ENCODE measurements at regions not wholly inside any gene's neighbourhood (a gene's known extent, or its start where the extent isn't known, plus 50 kb on each side); places are given as distances from the start of the nearest gene placed in this dataset.
A peak's percentile ranks its signal among the peaks of the same experiment; 100 is the strongest.

DNA sequence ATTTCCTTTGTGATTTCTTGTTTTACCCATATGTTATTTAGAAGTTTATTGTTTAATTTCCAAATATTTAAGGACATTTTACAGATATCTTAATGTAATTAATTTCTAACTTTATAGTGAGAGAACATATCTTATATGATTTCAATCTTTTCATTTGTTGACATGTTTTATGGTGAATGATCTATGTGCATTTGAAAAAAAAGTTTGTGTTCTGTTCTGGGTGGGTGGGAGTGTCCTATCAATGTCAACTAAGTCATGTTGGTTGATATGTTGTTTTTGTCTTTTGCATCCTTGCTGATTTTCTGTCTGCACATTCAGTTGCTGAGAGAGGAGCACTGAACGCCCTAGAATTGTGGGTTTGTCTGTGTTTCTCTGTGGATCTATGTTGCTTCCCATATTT, 50.3 kb upstream of the CBFA2T3 start:
- no peak for DNase-seq (ENCODE audit: low read depth)

DNA sequence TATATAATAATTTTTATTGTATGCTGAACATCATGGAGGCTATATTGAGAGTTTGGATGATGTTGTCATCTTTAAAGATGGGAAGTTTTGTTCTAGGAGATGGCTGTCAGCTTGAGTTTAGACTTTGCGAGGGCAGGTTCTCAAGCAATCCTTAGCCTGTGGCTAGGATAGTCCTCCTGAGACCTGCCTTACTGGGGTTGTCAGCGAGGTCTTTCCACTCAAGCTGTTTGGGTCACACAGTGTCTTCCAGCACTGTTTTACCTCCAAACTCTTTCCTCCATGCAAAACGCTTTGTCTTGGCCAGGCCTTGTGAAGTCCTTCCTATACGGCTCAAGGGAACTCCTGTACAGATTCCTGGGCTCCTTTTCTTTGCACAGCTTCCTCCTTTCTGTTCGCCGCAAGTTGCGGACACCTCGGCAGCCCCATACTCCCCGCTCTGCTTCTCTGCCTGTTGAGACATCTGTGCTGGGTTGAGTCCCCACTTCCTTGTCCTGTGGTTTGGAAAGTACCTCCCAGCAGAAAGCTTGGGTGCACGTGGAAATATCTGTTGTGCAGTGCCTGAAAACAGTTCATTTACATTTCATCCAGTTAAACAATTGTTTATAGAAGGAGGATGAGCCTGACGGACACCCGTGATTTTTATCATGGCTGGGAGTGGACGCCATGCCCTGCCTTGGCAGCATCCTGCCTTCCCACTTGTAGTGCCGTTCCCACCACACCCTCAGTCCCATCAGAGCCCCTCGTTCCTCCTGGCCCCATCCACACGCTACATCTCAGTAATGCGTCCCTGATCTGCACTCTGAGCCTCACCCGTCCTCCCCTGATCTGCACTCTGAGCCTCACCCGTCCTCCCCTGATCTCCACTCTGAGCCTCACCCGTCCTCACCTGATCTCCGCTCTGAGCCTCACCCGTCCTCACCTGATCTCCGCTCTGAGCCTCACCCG, 55.0 kb upstream of the CBFA2T3 start:
- peak; percentile 27 for DNase-seq (ENCODE audit: low read depth)

DNA sequence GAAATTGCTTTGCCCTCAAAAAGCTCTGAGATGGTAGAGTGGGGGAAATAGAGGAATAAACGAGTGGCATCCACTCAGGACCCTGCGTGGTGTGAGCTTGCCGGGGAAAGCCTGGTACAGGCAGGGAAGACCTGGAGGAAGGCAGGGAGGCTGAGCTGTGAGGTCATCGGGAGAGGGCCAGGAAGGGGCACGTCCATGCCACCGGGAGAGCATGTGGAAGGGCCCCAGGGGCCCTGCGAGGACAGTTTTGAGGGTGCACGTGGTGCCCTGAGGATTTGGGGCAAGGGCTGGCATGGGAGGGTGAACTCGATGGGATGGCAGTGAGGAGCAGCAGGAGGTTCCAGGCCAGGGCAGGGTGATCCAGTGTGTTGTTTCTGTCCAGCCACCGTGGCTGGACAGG, 56.3 kb upstream of the CBFA2T3 start:
- DNase-seq (ENCODE audit: low read depth), result no peak

DNA sequence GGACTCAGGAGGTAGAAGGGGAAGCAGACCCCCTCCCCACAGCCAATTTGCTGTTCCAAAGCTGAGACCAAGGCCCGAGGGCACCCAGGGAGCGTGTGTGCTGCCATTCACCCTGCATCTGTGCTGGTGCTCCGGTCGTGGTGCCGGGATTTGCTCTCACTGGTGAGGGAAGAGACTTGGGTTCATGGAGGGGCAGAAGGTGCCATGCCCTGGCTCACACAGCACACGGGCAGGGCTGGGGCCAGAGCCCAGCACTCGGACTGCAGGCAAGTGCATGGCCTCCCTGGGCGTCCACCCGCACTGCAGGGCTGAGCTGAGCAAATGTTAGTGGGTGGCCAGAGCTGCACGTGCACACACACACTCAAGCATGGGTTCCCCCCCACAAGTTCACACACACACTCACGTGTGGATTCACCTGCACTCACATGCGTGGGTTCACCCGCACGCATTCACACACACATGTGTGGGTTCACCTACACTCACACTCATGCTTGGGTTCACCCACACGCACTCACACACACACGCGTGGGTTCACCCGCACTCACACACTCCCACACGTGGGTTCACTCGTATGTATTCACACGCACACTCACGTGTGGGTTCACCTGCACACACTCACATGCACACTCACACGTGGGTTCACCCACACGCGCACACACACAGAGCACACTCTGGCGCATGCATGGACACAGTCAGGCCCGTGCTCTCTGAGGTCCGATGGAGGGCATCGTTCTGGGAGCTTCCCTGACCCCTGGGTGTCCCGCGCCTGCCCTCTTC, 57.0 kb upstream of the CBFA2T3 start:
- no peak for DNase-seq (ENCODE audit: low read depth)

DNA sequence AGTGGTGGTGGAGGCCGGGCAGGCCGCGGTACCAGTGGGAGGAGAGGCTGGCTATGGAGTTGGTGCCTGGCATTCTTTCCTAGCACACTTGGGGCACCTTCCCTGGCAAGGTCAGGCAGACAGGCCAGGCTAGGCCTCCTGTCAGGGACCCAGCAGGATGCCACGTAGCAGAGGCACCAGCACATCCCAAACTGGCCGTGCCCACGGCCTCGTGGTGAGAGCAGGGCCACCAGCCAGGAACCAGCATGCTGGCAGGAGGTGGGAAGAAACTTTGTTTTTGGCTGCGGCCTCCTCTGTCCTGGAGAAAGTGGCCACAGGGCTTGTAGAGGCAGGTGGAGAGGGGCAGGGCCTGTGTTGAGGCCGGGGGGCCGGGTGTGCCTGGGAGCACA, 57.6 kb upstream of the CBFA2T3 start:
- DNase-seq (ENCODE audit: low read depth), result no peak

DNA sequence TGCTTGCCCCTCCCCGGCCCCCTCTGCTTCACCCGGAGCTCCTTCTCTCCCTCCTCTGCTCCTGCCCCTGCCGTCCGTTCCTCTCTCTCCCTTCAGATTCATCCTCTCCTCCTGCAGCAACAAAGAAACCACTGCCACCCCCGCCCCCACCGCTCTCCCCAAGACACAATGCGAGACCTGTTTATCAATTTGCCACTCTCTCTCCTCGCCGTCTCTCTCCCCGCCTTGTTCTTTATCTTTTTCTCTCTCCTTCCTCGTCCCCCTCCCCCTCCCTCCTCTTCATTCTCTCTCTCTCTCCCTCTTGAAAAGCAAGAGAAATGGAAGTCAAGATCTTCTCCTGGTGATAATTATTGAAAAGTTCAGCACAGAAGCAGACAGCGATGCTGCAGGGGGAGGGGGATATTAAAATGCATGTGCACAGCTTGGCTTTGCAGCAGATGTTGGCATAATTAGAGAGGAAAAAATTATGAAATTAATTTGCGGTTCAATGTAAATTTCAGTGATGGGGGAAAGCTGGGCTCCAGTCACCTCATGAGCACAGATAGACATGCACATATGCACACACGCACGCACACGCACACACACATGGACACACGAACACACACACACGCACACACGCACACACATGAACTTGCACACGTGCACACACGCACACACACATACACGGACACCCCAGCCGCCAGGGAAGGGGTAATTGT, 58.1 kb upstream of the CBFA2T3 start:
- no peak for DNase-seq (ENCODE audit: low read depth)

DNA sequence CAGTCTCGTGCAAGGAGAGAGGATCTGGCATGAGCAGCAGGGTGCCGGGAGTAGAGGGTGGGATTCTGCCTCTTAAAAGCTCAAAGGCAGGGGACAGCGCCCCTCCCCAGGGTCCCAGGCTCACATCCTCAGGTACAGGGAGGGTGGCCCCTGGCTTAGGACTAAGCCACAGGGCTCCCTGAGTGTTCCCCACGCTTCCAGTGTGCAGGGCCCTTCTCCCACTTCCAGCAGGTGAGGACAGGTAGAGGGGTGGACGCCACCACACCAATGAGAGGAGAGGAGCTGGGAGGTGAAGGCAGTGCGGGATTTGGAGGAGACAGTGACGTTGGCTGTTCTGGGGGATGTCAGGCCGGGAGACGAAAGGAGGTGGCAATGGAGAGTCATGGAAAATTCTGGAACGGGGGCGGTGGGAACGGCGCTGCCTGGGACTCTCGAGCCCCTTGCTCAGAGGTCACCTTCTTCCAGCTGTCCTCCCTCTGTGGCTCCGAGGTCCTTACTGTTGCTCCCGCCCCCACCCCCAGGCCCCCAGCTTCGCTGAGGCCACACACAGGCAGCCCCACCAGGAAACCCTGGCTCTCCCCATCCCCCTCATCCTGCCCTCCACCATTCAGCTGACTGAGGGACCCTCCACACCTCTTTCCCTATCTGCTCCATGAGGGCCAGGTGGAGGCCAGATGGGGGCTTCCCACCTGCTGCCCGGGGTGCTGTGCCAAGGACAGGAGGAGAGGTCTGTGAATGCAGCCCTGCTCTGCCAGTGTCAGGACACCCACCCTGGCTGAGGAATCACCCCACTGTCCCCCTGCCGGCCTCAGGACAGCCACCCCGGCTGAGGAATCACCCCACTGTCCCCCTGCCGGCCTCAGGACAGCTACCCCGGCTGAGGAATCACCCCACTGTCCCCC, 57.7 kb upstream of the ACSF3 start:
- DNase-seq (ENCODE audit: low read depth), result no peak

DNA sequence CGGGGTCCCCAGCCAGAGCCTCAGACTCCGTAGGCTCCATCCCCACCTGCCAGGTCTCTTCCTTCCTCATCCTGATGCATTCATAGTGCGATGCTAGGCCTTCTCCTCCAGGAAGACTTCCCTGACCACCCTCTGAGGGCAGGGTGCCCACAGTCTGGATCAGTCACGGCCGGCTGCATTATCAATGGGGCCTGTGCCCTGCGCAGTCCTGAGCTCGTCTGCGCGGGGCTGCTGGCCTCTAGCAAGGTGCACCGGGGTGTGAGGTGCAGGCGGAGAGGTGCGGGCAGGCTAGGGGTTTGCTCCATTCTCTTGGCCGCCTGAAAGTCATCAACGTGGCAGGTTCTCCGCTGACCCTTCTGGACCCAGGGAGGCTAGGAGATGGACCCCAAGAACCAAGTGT, 56.9 kb upstream of the ACSF3 start:
- no peak for DNase-seq (ENCODE audit: low read depth)

DNA sequence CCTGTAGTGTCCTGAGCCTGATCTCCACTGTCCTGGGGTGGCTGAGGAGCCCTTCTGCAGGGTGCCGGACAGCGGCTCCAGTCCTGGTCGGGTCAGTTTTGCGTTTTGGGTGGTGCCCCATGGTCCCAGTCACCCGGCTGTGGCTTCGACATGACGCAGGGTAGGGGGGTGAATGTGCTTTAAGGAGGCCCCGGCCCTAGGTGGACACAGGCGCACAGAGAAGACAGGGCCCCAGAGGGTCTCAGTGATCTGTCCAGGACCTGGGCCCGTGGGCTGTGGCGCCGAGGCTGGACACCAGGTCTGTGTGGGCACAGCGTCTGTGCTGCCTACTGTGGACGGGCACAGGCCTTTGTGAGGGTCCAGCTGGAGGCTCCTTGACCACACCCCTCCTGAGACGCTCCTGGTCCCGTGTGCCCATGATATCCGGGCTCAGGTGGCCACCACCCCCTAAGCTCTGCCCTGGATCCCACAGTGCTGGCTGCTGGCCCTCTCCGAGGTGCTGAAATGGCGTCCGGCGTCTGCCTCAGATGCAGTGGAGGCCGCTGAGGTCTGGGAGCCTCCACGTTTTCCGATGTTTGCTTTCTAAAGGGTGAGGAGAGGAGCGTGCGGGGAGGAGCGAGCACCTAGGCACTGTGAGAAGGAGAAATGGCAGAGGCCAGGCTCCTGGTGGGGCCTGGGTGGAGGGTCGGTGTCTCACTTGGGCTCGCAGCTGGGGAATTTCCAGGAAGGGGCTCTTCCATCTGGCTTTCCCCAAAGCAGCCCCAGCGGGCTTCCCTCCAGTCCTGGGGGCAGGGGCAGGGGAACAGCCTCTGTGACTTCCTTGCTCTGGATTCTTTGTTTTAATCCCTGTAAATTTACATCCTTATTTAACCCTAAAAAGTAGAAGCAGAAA, 56.1 kb upstream of the ACSF3 start:
- DNase-seq (ENCODE audit: low read depth), result no peak

DNA sequence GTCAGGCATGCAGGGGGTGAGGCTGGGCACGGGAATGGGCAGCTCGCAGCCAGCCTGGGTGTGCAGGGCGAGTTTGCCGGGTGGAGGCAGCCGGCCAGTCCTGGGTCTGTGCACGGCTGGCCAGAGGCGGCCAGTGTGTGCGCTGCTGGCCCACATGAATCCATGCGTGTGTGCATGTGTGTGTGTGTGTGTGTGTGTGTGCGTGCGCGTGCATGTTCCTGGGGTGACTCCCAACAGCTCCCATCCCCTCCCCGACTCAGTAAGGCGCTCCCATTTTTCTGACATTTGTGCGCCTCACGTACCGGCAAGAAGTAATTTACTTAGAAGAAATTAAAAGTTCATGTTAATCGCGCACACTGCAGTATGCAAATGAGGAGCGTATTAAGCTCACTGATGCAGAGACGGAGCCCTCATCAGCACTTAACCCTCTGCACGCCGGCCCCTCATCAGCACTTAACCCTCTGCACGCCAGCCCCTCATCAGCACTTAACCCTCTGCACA, 55.4 kb upstream of the ACSF3 start:
- no peak for DNase-seq (ENCODE audit: low read depth)

DNA sequence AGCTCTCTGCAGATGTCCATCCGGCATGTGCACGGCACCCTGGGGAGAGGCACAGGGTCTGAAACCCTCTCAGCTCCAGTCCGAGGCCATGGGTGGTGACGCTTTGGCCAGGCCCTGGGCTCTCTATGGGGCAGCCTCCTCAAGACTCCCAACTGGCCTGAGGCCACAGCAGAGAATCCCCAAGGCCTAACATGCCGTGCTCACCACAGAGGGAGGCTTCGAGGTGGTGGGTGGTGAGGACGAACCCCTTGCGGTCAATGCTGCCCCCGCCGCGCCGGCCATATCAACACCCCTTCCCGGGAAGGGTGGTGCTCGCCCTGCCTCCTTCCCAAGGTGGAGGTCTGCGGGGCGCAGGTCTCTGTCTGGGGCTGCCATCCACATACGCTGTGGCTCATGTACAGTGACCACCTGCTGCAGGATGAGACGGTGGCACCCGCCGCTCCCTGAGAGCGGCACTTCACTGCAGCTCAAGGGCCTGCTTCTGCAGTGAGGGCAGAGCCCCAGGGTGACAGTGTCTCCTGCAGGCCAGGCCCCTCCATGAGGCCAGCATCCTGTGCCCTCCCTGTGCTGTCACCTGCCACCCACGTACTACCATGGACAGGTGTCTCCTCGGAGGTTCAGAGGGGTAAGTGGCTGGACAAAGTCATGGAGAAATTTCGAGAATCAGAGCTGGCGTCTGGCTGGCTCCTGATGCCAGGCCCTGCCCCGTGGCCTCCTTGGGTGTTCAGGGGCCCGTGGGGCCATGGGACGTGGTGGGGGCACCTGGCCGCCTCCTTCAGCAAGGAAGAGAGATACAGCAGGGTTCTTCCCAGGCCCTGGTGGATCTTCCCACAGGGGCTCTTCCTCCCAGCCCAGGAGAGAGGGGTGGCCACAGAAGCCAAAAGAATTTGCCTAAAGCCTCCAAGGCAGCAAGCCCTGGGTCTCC, 54.6 kb upstream of the ACSF3 start:
- DNase-seq (ENCODE audit: low read depth), result no peak

DNA sequence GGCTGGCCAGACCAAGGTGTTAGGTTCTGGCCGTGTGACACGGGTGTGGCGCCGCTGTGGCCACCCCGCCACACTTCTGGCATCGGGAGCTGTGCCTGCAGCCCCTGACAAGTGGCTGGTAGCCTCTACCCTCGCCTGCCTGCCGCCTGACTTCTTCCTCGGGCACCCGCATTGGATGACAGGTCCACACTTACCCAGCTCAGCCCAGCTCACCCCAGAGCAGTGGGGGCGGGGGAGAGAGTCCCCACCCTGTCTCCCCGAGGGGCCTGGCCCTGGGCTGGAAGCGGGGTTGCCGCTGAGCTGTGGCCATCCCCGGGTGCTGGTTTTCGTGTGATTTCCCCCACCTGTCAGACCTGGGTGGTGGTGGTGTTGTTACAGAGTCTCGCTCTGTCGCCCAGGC, 53.9 kb upstream of the ACSF3 start:
- DNase-seq (ENCODE audit: low read depth), result no peak

DNA sequence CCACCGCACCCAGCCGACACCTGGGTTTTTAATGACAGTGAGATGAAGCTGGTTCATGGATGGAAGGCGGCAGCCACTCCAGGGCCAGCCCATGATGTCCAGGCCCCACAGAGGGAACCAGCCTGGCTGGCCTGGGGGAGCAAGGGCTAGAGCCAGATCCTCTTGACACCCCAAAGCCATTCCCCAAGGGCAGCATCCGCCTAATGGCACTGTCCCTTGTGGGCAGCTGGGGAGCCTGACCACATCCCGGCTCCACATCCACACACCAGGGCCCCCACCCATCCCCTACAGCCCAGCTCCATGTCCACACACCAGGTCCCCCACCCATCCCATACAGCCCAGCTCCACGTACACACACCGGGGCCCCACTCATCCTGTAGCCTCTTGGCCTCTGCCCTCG, 53.3 kb upstream of the ACSF3 start:
- DNase-seq (ENCODE audit: low read depth), result no peak

DNA sequence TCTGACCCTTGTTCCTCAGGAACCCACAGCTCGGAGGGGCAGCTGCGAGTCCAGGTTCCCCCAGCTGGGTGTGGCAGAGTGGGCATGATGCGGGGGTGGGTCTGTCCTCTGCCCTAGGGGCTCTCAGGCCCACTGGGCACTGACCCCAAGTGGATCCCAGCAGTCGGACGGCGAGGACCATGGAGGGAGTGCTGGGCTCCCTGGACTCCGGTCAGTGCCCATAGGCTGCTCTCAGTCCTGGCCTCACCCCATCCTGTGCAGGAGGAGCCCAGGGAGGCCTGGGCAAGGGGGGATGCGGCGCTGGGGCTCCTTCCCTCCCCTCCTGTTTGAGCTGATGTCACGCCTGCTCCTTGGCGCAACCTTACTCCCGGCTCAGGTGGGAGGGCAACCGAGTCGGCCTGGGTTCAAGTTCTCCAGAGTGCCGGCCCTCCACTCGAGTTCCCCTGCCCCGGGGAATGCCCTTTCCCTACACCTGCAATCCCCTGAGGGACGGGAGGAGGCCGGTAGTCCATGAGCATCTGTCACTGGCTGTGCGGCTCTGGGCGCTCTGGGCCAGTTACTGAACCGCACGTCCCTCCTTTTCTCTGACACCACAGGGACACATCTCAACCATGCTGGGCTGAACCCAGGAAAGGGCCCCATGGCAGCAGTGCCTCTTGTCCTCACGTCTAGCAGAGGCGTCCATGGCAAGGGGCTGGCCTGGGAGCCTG, 52.6 kb upstream of the ACSF3 start:
- DNase-seq (ENCODE audit: low read depth), result no peak

DNA sequence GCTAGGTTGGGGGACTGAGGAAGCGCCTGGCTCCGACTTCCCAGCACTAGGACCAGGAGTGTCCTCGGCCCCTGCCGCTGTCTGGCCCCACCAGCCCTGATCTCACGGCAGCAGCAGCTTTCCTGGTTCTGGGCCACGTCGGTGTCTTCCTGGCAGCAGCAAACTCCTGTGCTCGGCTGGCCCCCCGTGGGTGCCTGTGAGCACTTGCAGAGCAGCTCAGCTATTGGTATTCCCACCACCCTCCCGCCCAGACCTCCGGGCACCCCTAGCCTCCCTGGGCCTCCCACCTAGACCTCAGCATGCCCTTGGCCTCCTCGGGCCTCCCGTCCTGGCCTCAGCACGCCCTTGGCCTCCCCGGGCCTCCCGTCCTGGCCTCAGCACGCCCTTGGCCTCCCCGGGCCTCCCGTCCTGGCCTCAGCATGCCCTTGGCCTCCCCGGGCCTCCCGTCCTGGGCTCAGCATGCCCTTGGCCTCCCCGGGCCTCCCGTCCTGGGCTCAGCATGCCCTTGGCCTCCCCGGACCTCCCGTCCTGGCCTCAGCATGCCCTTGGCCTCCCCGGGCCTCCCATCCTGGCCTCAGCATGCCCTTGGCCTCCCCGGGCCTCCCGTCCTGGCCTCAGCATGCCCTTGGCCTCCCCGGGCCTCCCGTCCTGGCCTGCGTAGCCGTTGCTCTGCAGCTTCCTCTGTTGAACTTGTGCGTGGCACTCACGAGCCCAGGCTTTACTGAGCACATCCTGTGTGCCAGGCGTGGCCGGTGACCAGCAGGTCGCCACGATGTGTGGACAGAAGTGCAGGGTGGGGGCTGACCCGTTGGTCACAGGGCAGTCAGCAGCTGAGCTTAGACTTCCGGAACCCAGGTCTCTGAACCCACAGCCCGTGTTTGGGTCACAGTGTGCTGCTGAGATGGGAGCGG, 51.8 kb upstream of the ACSF3 start:
- DNase-seq (ENCODE audit: low read depth), result no peak

DNA sequence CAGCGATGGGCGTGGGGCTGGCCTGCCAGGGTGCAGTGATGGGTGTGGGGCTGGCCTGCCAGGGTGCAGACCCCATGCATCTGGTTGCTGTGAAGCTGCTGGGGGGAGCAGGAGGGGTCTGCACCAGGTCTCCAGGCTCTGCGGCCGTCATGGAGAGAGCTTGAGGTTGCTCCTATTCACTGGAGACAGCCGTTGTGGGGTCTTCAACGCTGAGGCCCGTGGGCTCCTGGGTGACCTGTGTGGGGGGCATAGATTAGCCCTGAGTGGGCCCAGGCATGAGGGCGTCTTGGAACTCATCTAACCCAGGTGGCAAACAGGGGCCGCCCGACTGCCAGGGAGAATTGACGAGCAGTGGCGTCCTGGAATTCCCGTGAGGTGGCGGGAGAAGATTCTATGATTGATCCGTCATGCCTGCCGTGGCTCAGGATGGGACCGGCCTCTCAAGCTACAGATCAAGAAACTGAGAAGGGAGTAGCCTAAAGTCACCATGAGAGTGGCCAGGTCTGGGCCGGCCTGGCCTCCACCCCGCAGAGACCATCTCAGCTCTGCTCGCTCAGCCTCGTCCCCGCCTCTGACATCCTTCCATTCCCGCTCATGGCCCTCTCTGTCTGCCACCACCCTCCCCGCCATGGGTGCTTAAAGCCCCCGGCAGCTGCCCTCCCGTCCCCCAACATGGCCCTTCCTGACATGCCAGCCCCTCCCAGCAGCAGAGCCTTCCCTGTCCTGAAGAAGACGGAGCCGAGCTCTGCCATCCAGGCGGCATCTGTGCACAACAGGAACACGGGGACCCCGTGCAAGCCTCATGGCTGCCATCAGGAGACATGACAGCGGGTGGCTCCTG, 50.7 kb upstream of the ACSF3 start:
- DNase-seq (ENCODE audit: low read depth), result no peak
